HG03439 (cell line): ENCODE measurements at regions not wholly inside any gene's neighbourhood (a gene's known extent, or its start where the extent isn't known, plus 50 kb on each side); places are given as distances from the start of the nearest gene placed in this dataset.
"Not testable (repeated sequence)": the region's sequence is repeated elsewhere in the genome, so short reads cannot be mapped to it uniquely, and the experiment has no call there.

Experiments used
- ATAC-seq: cut with Tn5 transposase; IDR thresholded peaks from one replicate; pipeline ENCODE4 v1.9.1; 2021; ENCODE audit warnings: mild to moderate bottlenecking, moderate library complexity; ENCODE audit not compliant: unreplicated experiment

GRCh38 chr6:170213637-170214018 lies 77.2 kb downstream of the DLL1 start:
- not testable (repeated sequence) for ATAC-seq

- ATAC-seq = no peak
These were observed 77.8 kb downstream of the DLL1 start for GRCh38 chr6:170212956-170213636.

GRCh38 chr6:170212051-170212756 lies 78.7 kb downstream of the DLL1 start:
- ATAC-seq = no peak

GRCh38 chr6:170211404-170212025 lies 79.4 kb downstream of the DLL1 start:
- no peak for ATAC-seq

- no peak for ATAC-seq
These were observed 80.1 kb downstream of the DLL1 start for GRCh38 chr6:170210651-170211403.

GRCh38 chr6:170210026-170210390 lies 80.9 kb downstream of the DLL1 start:
- no peak for ATAC-seq

- no peak for ATAC-seq
These were observed 81.4 kb downstream of the DLL1 start for GRCh38 chr6:170209354-170210025.

GRCh38 chr6:170208651-170209353 lies 82.1 kb downstream of the DLL1 start:
- no peak for ATAC-seq

- ATAC-seq = no peak
These were observed 82.7 kb downstream of the DLL1 start for GRCh38 chr6:170208182-170208601.

- ATAC-seq = no peak
These were observed 83.2 kb downstream of the DLL1 start for GRCh38 chr6:170207586-170208181.

- ATAC-seq = no peak
These were observed 83.9 kb downstream of the DLL1 start for GRCh38 chr6:170206851-170207431.

GRCh38 chr6:170206317-170206621 lies 84.6 kb downstream of the DLL1 start:
- no peak for ATAC-seq

GRCh38 chr6:170205534-170206316 lies 85.2 kb downstream of the DLL1 start:
- ATAC-seq = no peak

- no peak for ATAC-seq
These were observed 85.8 kb downstream of the DLL1 start for GRCh38 chr6:170205126-170205525.

GRCh38 chr6:170203212-170203611 lies 87.7 kb downstream of the DLL1 start:
- no peak for ATAC-seq

- ATAC-seq = no peak
These were observed 88.3 kb downstream of the DLL1 start for GRCh38 chr6:170202416-170203135.

- no peak for ATAC-seq
These were observed 89.5 kb downstream of the DLL1 start for GRCh38 chr6:170201361-170201760.

- ATAC-seq = no peak
These were observed 90.4 kb downstream of the DLL1 start for GRCh38 chr6:170200458-170200891.
